KG1 (cell line): ENCODE measurements at regions not wholly inside any gene's neighbourhood (a gene's known extent, or its start where the extent isn't known, plus 50 kb on each side); places are given as distances from the start of the nearest gene placed in this dataset.

Source experiments
- DNase-seq: peaks from one replicate; lab custom pipeline; 2025; lab: John Stamatoyannopoulos, UW

DNA sequence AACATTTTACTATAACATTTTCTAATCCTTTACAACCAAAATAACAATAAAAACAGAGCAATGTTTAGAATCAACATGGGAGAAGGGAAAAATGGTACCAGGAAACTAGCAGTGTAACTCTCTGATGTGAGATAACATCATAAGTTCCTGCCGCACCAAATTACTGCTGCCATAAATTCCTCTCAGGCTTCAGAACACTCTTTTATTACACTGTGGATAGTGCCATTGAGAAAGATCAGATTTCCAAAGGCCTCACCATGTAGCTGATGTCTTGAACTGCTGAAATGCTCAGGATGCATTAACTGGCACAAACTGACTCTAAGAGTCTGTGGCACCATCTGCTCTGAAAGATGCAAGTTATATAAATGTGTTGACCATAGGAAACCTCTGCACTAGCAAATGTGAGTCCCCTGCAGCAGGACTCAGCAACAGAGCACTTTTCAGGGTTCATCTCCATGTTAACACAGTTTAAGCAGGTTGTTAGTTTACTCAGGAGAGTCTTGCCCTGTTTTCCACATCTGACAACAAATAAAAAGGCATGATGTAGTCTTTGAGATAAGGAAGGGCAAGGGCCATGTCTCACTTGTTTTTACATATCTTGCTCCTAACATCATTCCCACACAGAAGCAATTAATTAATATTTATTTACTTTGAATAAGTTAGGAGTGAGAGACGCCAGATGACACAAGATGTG, 218.1 kb downstream of the CETN3 start:
- DNase-seq, result no peak

DNA sequence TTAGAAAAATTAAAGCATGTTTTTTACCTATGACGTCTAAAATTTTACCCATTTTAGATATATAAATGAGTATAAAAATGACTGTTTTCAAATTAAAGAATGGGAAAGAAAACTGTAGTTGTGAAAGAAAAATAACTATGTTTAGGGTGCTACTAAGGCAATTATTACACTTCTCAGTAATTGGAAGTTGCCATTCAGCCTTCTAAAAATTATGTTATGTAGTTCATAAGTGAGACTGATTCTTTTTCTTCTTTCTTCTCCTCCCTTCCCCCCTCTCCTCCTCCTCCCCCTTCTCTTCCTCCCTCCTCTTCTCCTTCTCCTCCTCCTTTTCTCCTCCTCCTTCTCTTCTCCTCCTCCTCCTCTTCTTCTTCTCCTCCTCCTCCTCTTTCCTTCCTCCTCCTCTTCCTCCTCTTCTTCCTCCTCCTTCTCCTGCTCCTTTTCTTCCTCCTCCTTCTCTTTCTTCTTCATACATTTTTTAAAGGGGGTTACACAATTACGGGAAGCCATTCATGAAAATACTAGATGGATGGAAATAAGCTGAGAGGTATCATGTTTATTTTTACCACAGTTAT, 223.6 kb downstream of the CETN3 start:
- no peak for DNase-seq

DNA sequence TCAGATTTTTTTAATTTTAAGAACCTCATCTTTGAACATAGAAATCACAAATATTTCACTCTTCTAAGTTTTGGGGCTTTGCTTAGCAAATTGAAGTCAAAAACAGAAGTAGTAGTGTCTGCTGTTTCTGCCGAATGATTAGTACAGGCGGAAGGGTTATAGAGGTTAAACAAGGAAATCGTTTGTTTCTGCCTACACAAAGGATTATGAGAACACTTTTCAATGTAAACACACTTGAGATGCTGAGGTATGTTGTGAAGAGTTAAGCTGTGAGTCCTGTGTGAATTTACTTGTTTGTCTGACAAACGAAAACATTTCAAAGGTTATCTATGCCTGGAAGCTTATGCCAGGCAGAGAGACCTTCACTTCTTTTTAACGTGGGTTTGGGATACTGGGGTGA, 224.8 kb downstream of the CETN3 start:
- DNase-seq, result no peak

DNA sequence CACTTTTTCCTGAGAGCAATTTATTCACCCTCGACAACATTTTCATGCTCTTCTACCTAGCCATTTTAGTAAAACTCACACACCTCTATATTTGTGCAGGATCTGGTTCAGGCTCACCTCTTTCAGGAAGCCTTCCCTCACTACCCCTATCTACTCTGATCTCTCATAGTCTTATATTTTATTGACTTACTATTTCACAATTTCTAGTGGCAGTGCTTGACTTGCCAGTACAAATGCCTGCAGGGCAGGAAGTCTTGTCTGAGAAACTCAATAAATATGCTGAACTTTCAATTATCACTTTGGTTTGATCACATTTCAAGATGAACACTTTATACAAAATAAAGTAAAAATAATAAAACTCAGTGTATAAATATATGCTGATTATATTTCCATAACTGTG, 226.8 kb downstream of the CETN3 start:
- DNase-seq, result no peak

DNA sequence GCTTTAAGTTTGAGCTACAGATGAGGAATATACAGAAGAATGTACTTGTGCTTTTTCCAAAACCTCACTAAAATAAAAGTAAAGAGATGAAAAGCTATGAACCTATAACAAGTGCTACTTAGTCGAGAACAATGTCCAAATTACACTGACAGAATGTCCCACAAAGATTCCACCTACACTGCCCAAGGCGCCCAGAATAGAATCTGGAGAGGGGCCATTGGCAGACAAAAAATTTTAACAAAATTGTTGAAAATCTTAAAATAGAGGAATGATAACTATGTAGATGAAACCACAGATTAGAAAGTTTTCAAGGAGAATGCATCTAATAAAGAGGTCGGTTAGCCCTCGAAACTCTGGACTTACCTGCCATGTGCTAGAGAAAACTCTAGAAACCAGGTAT, 235.3 kb downstream of the CETN3 start:
- no peak for DNase-seq

DNA sequence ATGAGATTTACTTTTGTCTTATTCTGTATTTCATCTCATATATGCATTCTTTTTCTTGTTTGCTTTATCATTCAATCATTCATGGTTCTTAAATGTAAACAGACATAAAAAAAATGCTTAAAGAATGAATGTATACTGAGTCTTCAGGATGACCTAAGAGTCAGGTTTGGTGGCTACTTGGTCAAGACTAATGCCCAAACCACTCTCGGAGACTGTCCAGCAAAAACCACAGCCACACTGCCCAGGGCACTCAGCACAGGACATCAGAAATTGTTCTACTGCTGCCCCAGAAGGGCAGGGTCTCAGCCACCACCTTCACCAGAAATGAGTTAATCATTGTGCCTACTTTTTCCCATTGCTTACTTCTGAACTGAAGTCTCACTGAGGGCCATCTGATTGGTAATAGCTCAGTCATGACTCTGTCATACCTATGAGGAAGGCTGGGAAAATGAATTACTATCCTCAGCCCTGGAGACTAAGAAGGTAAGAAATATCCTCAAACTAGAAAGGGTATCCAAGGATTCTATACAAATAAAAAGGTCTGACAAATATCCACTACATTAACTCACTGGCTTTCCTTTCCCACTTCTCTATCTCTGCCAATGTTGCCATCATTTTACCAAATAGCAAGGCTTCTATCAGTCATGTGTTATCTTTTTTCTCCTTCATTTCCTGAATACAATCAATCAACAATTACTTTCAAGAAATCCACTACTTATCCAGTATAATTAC, 236.1 kb downstream of the CETN3 start:
- no peak for DNase-seq

DNA sequence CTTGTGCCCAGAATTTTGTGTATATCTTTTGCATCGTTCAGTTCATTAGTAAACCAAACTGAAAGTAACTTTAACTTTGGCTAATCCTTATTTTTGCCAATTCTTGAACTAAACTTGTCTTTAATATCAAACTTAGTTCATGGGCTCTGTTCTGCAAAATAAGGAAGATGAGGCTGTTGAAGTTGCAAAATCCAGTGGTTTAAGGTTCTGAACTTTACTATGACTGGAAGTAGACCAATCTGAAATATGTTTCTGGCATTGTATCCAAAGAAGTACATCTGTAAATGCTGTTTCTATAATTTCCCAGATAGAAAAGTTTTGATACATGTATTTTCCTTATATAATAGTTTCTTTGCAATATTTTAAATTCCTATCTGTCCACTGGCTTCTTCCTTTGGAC, 238.1 kb downstream of the CETN3 start:
- DNase-seq, result no peak

DNA sequence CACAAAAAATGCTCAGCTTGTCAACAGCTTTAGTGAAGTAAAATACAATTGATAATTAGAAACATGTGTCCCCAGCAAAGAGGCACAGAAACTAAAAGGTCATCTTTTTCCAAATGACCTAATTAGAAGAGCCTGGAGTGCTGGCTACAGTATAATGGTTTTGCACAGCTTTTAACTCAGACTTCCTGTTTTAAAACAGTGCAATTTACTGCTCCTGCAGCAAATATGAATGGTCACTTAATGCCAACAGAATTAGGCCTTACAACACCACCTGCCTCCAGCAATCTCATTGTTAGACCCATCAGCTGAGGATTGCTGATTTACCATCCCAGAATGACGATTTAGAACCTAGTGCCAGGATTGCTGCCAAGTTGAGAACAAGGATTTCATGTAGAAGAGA, 239.3 kb downstream of the CETN3 start:
- DNase-seq, result no peak

DNA sequence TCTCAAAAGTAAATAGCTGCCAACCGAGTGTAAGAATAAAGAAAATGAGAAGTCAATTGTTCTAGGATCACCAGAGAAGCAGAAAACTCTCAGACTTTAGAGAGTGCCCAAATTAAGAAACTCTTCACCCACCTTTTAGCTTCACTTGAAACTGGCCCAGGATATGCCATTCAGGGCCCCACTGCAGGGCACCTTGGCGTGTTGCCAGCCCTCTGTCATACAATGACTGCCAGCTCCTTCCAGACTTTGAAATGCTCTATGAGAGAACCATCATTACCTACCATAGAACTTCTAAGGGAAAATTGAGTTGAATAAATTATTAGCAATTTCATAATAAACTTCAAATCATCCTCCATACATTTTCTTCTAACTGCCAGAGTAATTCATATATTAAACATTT, 240.5 kb downstream of the CETN3 start:
- no peak for DNase-seq

DNA sequence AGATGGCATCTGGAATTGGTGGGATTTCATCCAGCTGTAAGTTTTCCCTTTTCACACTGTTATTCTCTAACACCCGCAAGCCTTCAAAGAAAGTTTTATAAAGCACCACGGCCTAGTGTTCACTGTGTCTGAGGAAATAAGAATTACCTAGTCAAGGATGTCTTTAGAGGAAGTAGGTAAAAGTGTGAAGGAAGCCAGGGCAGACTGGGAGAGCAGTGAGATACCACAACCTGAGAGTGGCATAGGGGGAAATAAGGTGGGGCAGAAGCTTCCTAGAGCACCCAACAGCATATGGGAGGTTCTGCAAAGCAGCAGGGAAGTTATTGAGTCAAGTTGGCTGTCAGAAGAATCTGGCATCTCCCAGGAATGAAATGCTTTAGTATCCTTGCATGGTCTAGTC, 241.2 kb downstream of the CETN3 start:
- no peak for DNase-seq

DNA sequence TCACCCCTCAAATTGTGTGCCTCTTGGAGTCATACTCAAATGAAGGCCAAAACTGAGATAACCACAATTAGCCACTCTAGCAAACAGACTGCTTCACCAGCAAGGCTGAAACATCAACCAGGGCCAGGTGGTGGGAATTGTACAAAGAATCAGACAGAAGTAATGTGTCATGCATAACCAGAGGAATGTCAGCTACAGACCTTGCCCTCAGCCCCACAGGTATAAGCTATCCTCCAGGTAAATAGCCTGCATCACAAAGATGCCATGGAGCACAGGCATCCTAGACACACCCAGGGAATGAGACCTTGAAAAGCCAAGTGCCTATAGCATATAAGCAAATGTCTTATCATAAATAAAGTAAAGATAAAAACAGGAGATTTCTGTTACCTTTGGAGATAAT, 242.7 kb downstream of the CETN3 start:
- no peak for DNase-seq

DNA sequence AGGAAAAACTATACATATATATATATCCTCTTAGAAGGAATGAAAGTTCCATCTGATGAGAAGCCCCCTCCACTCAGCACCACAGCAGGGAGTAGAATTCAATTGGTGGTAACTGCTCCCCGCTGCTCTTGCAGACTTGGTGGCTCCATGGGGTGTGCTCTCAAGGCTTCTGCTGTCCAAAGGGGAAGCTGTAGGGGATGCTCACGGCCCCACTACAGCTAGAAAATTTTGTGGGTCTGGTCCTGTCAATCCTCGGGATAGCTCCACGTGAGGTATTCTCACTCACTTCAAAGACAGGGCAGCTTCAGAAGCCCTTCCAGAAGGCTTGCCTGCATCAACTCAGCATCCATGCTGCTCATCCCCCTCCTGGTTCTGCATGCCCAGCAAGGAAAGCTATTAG, 247.2 kb downstream of the CETN3 start:
- no peak for DNase-seq

DNA sequence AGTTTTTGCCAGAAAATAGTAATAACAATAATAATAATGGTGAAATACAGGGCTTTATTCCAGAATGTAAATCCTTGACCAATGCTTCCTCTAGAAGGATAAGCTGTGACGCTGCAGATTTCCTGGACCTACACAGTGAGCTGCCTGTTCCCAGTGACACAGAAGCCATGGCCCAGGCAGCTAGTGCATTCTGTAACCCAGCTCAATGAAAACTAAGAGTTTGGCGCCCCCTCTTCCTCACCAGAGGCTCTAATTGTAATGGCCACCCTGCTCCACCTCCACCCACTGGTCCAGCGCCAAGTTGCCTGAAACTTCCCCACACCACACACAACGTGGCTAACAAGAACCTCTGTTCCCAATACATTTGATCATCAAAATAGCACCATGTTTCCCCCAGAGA, 248.1 kb downstream of the CETN3 start:
- no peak for DNase-seq

DNA sequence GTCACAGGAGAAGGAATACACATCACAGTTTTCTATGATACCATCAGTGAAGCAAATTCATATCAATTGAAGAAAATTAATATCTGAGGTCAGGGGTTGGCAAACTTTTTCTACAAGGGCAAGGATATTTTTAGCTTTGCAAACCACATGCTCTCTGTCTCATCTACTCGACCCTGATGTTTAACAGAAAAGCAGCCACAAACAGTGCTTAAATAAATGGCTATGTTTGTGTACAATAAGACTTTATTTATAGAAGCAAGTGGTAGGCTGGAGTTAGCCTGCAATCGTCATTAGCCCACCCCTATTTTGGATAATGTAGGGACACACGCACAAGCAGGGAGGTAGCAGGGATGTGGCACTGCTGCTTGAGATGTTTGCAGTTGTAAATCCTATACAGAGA, 251.4 kb downstream of the CETN3 start:
- DNase-seq, result no peak

DNA sequence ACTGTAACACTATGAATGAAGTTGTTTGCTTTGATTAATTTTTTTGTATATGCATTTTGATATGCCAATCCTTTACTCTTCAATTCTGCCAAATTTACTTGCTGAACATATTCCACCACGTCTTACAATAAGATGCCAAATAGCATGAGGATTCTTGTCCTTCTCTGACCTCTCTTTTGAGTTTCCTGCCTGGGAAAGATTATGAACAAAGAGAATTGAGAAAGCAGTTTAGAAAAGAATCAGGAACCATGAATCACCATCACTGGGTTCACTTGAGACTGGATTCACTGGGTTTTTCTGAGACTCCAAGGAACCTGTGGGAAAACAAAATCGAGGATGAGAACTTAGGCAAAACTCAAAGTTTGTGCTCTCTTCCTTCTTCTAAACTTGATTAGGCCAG, 256.5 kb downstream of the CETN3 start:
- DNase-seq, result no peak

DNA sequence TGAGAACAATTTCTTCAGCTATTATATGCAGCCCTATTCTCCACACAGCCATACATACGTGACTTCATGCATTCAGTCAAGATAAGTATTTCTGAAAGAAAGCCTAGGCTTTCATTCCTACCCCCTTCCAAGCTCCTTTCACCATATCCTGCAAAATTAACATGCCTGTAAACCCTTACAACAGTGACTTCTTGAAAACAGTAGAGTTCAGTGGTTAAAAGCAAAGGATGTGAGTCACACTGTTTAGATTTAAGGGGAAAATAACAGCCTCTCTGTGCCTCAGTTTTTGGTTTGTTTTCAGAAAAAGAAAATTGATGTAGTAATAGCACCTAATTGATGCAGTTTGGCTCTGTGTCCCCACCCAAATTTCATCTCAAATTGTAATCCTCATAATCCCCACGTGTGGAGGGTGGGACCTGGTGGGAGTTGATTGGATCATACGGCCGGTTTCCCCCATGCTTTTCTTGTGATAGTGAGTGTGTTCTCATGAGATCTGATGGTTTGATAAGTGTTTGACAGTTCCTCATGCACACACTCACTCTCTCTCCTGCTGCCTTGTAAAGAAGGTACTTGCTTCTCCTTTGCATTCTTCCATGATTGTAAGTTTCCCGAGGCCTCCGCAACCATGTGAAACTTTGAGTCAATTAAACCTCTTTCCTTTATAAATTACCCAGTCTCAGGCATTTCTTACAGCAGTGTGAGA, 264.8 kb downstream of the CETN3 start:
- no peak for DNase-seq

DNA sequence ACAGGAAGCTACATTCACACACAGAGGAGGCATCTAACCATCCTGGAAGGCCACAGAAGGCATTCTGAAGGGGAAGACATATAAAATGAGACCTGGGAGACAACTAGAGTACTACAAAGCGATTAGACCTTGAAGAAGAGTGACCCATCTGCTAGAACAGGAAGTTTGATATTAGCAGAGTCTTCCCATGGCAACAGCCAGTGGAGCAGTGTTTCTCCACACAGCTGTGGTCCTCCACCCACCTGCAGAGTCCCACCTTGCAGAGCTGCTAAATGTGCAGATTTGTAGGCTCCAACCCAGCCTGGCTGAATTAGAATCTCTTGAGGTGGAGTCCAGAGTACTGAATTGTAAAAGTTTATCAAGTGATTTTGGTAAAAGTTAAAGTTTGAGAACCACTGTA, 267.0 kb downstream of the CETN3 start:
- DNase-seq, result no peak

DNA sequence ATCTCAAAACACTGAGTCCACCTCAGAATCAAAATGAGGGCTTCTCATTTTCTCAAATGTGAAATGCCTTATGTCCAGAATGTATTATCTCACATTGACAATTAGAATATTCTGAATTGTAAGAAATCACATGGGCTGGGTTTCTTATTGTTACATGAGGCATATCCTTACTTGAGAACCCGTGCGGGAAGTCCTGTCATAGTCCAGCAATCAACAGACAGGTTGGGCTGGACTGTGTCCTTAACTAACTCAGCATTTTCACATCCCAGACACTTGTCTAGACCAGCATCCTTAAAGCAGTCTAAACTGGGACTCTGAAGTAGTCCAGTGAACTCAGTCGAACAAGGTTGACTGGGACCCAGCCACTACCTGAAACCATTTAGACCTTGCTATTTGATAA, 267.6 kb downstream of the CETN3 start:
- no peak for DNase-seq

DNA sequence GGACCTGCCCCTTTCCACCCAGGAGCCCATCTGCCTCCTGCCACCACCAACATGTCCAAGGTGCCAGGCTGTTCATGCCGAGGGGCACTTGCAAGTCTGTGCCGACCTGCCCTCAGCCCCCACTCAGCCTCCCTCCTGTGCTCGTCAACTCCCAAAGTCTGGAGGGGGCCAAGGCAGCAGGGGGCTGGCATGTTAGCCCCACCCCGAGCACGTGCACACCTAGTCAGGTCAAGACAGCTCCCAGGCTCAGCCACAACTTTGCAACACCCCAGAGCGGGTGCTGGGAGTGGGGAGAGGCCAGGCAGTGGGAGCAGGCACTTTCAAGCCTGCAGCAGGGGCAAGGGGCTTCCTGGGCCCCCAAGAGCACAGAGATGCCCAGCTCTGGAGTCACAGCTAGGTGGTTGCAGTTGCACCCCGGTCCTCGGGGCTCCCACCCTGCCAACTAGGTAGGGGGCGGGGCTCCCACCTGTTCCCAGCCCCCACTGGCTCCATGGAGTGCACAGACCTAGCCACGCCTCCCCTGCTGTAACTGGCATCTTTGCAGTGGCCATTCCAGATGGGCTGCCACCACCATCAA, 272.5 kb downstream of the CETN3 start:
- no peak for DNase-seq

DNA sequence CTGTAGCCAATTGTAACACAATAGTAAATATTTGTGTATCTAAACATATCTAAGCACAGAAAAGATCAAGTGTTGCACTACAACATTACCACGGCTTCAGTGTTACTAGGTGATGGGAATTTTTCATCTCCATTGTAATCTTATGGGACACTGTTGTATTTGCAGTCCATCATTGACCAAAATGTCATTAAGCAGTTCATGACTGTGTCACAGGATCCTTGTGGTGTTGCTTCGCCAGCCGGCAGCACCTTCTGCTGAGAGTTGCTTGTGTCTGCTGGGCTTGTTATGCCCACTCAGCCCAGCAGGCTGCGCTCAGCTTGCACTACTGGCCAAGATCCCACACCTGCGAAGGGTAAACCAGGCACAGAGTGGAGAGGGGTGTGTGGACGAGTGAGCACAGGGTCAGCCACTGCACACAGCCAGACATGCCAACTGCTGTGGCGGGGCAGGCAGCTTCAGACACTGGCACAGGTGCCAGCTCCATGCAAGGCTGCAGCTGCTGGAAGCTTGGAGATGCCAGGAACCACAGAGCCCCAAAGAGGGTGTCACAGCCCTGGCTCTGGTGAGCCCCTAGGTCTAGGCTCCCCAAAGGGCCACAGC, 273.7 kb downstream of the CETN3 start:
- DNase-seq, result no peak

DNA sequence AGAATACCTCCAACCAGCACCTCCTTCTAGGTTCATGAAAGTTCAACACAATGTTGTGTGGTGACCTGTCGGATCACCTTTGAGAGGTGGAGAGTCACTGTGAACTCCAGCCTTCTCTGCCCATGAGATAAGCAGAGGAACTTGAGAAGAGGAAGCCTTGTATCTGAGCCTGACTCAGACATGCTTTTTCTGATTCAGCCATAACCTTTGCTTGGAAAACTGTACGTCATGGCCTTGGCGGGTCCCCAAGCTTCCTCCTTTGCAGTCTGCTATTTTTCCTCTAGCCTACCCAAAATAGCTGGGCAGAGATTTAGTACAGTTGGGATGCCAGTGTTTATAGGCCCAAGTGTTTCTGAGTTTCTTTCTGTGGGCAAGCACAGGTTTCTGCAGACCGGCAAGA, 274.7 kb downstream of the CETN3 start:
- DNase-seq, result no peak

DNA sequence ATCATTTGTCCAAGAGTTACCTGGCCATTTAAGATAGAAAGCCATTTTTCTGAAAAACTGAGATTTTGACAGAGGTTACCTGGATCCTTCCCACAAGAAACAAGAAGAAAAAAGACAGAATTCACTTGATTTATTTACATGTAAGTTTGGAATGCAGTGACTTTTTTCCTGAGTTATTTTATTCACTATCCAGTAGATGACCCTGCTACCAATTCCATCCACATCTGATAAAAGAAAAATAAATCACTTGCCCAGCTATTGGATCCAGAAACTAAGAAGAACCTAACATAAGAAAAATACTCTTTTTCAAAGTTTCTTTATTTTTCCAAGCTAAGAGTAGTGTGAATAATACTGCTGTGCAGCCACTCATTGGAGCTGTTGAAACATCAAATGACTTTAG, 275.2 kb downstream of the CETN3 start:
- no peak for DNase-seq
